Smooth muscle cell (in vitro differentiated cells): ENCODE measurements at regions not wholly inside any gene's neighbourhood (a gene's known extent, or its start where the extent isn't known, plus 50 kb on each side); places are given as distances from the start of the nearest gene placed in this dataset.

ENCODE experiments used
- DNase-seq: peaks from one replicate; lab custom pipeline; 2025; ENCODE audit not compliant: unreplicated experiment; lab: John Stamatoyannopoulos, UW
- H2AFZ ChIP-seq: fragments of 200-600 bp; sonication (generic); 2 replicates; pipeline ENCODE4 v1.6.0; 2016; ENCODE audit warnings: antibody characterized with exemption, low read depth, mild to moderate bottlenecking
- H3F3A ChIP-seq: fragments of 200-600 bp; sonication (generic); 2 replicates; pipeline ENCODE4 v1.6.0; 2017; ENCODE audit warnings: antibody characterized with exemption, low read depth
- H3K27ac ChIP-seq: fragments of 200-600 bp; sonication (generic); 2 replicates; pipeline ENCODE4 v1.5.1; 2016; ENCODE audit warnings: low read depth, mild to moderate bottlenecking
- H3K27me3 ChIP-seq: fragments of 200-600 bp; sonication (generic); 2 replicates; pipeline ENCODE4 v1.6.1; 2016; ENCODE audit warnings: low read depth, mild to moderate bottlenecking
- H3K36me3 ChIP-seq: fragments of 200-600 bp; sonication (generic); 2 replicates; pipeline ENCODE4 v1.5.1; 2016; ENCODE audit warnings: low read depth
- H3K4me1 ChIP-seq: fragments of 200-600 bp; sonication (generic); 2 replicates; pipeline ENCODE4 v1.5.1; 2016; ENCODE audit warnings: low read depth
- H3K4me2 ChIP-seq: fragments of 200-600 bp; sonication (generic); 2 replicates; pipeline ENCODE4 v1.6.0; 2016; ENCODE audit warnings: mild to moderate bottlenecking
- H3K4me3 ChIP-seq: fragments of 200-600 bp; sonication (generic); 2 replicates; pipeline ENCODE4 v1.5.1; 2016; ENCODE audit warnings: mild to moderate bottlenecking
- H3K79me2 ChIP-seq: fragments of 200-600 bp; sonication (generic); 2 replicates; pipeline ENCODE4 v1.6.0; 2016; ENCODE audit warnings: low read depth, mild to moderate bottlenecking
- H3K9ac ChIP-seq: fragments of 200-600 bp; sonication (generic); 2 replicates; pipeline ENCODE4 v1.6.0; 2016; ENCODE audit warnings: low read depth
- H3K9me3 ChIP-seq: fragments of 200-600 bp; sonication (generic); replicated peaks from 2 replicates; pipeline ENCODE4 v1.5.1; 2016; ENCODE audit warnings: low read depth
- H4K20me1 ChIP-seq: fragments of 200-600 bp; sonication (generic); 2 replicates; pipeline ENCODE4 v1.6.0; 2016; ENCODE audit warnings: low read depth
- CTCF ChIP-seq: fragments of 200-600 bp; sonication (generic); IDR thresholded peaks from 2 replicates; pipeline ENCODE4 v1.5.1; 2017; ENCODE audit warnings: borderline replicate concordance, mild to moderate bottlenecking, antibody characterized with exemption; ENCODE audit not compliant: insufficient read depth, poor library complexity, severe bottlenecking
- WGBS: methylation state at CpG from one replicate; pipeline ENCODE4 v1.1.7; 2016; ENCODE audit warnings: low lambda C conversion rate; 5-methylcytosine and 5-hydroxymethylcytosine counted together

- H3K9me3 ChIP-seq: no peaks in the 10 kb centered on the region
- no peak for TF ChIP-seq CTCF
- no peaks in the 10 kb centered on the region for H3K79me2 ChIP-seq
- no peak overlapping the region for H3K27ac ChIP-seq
- no peak overlapping the region for H3K4me2 ChIP-seq
- no peak overlapping the region for H2AFZ ChIP-seq
- no peak overlapping the region for H3K9ac ChIP-seq
- no peaks in the 10 kb centered on the region for H3F3A ChIP-seq
- no peaks in the 10 kb centered on the region for H4K20me1 ChIP-seq
- no peaks in the 10 kb centered on the region for H3K36me3 ChIP-seq
- no peak for DNase-seq
- H3K4me3 ChIP-seq: no peak overlapping the region
- WGBS: 86% methylated on average over 4 of the region's 4 CpGs
- no peaks in the 10 kb centered on the region for H3K4me1 ChIP-seq
- H3K27me3 ChIP-seq: no peaks in the 10 kb centered on the region
Measured at GRCh38 chr2:184199274-184199673, 399.1 kb upstream of the ZNF804A start.

GRCh38 chr2:184201246-184201645 is 397.1 kb upstream of the ZNF804A start:
- no peak overlapping the region for H3K27ac ChIP-seq

GRCh38 chr2:184203661-184204060 is 394.7 kb upstream of the ZNF804A start:
- Histone ChIP-seq H3K4me1 (no peaks in the 10 kb centered on the region), H3K27ac (no peak overlapping the region), H3F3A (no peaks in the 10 kb centered on the region), H3K79me2 (no peaks in the 10 kb centered on the region), H3K4me3 (no peak overlapping the region), H3K27me3 (no peaks in the 10 kb centered on the region), H3K9ac (no peak overlapping the region), H3K4me2 (no peak overlapping the region), H4K20me1 (no peaks in the 10 kb centered on the region), H3K9me3 (no peaks in the 10 kb centered on the region), H3K36me3 (no peaks in the 10 kb centered on the region), H2AFZ (no peak overlapping the region)
- no peak for TF ChIP-seq CTCF
- WGBS: 95% methylated on average over 1 of the region's 1 CpG
- DNase-seq: no peak

More at GRCh38 chr2:184201246-184201645, 397.1 kb upstream of the ZNF804A start:
- no peak for TF ChIP-seq CTCF
- Histone ChIP-seq H4K20me1 (no peaks in the 10 kb centered on the region), H3K4me3 (no peak overlapping the region), H3K9me3 (no peaks in the 10 kb centered on the region), H3K4me2 (no peak overlapping the region), H3K4me1 (no peaks in the 10 kb centered on the region), H3K79me2 (no peaks in the 10 kb centered on the region), H3K27me3 (no peaks in the 10 kb centered on the region), H3K9ac (no peak overlapping the region), H3F3A (no peaks in the 10 kb centered on the region), H3K36me3 (no peaks in the 10 kb centered on the region), H2AFZ (no peak overlapping the region)
- DNase-seq: no peak
- WGBS: 96% methylated on average over 2 of the region's 2 CpGs

- Histone ChIP-seq H3K4me1 (no peaks in the 10 kb centered on the region), H4K20me1 (no peaks in the 10 kb centered on the region), H3K4me2 (no peak overlapping the region), H2AFZ (no peak overlapping the region), H3K4me3 (no peak overlapping the region), H3K27me3 (no peaks in the 10 kb centered on the region), H3K36me3 (no peaks in the 10 kb centered on the region), H3K9me3 (no peaks in the 10 kb centered on the region), H3K27ac (no peak overlapping the region), H3K9ac (no peak overlapping the region), H3K79me2 (no peaks in the 10 kb centered on the region), H3F3A (no peaks in the 10 kb centered on the region)
- WGBS: 81% methylated on average over 2 of the region's 2 CpGs
- DNase-seq: no peak
- TF ChIP-seq CTCF: no peak
Measured at GRCh38 chr2:184205048-184205596, 393.2 kb upstream of the ZNF804A start.
